VCaP (cell line): ENCODE measurements at regions not wholly inside any gene's neighbourhood (a gene's known extent, or its start where the extent isn't known, plus 50 kb on each side); places are given as distances from the start of the nearest gene placed in this dataset.

Source experiments
- H3K27ac ChIP-seq: fragments of 450-650 bp; 2 replicates; pipeline ENCODE4 v1.5.1; 2017
- CTCF ChIP-seq: fragments of 450-650 bp; conservative IDR thresholded peaks from 2 replicates; pipeline ENCODE4 v1.5.1; 2017; ENCODE audit warnings: mild to moderate bottlenecking, moderate library complexity

DNA sequence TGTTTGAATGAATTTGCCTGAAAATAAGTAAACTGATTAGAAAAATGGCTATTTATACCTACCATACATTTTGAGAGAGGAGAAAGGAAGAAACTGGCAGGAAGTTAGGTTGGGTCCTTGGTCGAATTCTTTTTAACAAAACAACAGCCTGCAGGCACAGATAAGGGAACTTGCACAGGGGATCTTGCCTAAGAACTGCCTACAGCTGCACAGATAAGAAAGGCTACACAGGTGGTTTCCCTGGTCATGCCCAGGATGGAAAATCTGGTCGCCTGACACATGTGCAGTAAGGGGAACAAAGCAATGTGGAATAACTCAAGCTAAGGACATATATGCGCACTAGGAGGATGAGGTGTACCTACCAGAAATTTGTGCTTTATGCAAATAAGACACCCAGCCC lies 732.1 kb upstream of the POT1 start:
- H3K27ac ChIP-seq, result no peak overlapping the region
- TF ChIP-seq CTCF, result no peak

GRCh38 chr7:125661006-125661405 lies 731.4 kb upstream of the POT1 start:
- no peak for TF ChIP-seq CTCF
- H3K27ac ChIP-seq, result no peak overlapping the region

DNA sequence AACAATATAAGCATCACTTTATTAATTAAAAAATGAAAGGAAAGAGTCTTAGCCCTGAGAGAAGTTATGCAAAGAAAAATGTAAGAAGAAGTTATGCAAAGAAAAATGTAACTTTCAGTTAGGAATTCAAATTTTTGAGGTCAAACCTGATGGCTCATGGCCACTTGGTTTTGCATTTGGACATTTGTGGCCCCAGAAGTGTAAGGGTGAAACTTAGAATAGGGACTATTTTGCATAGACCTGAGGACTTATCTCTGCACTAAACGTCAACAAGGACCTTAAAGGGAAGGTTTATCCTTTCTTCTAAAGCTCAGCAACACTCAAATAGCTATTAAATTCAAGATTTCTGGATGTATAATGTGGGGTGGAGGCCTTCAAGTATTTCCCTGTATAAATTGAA lies 724.5 kb upstream of the POT1 start:
- H3K27ac ChIP-seq, result no peak overlapping the region
- no peak for TF ChIP-seq CTCF

- TF ChIP-seq CTCF, result no peak
- no peak overlapping the region for H3K27ac ChIP-seq
These were observed 722.4 kb upstream of the POT1 start for GRCh38 chr7:125651823-125652528.

GRCh38 chr7:125648543-125648942 lies 718.9 kb upstream of the POT1 start:
- peak overlapping the region; percentile 88 for H3K27ac ChIP-seq
- TF ChIP-seq CTCF, result no peak

DNA sequence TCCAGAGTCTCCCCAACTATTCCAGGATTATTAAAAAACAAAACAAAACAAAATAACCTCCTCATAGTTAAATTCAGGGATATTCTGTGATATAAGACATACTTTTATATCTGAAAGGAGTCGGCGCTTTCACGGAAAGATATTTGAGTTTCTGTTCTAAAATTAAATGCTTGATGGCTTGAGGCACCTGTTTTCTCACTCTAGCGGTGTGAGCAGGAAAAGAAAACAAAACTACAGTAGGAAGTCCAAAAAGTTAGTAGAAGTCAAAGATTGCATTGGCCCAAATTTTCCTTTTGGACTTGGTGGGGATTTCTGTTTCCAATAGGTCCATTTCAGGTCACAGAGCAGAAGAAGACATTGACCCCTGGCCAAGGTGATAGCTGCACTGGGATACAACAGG lies 716.1 kb upstream of the POT1 start:
- no peak for TF ChIP-seq CTCF
- no peak overlapping the region for H3K27ac ChIP-seq

- no peak overlapping the region for H3K27ac ChIP-seq
- no peak for TF ChIP-seq CTCF
These were observed 714.5 kb upstream of the POT1 start for GRCh38 chr7:125644109-125644508.
